HS-27A (cell line): ENCODE measurements at regions not wholly inside any gene's neighbourhood (a gene's known extent, or its start where the extent isn't known, plus 50 kb on each side); places are given as distances from the start of the nearest gene placed in this dataset.
A peak's percentile ranks its signal among the peaks of the same experiment; 100 is the strongest.
"Not testable (repeated sequence)": the region's sequence is repeated elsewhere in the genome, so short reads cannot be mapped to it uniquely, and the experiment has no call there.

Experiments
- DNase-seq: peaks from one replicate; pipeline ENCODE4 v3.0.0-alpha.2; 2012; ENCODE audit warnings: low read depth, missing footprints

DNA sequence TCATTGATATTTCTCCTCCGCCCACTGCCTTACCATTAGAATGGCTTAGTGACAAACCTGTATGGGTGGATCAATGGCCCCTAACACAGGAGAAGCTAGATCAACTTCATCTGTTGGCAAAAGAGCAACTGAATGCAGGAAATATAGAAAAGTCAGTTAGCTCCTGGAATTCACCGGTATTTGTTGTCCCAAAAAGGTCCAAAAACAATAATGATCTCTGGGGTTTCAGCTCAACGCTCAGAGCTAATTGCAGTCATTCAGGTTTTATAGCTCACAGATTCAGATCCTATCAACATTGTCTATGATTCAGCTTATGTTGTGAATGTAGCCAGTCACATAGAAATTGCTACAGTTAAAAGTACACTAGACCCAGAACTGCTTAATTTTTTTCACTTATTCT is 124.0 kb upstream of the ZCCHC13 start:
- no peak for DNase-seq

DNA sequence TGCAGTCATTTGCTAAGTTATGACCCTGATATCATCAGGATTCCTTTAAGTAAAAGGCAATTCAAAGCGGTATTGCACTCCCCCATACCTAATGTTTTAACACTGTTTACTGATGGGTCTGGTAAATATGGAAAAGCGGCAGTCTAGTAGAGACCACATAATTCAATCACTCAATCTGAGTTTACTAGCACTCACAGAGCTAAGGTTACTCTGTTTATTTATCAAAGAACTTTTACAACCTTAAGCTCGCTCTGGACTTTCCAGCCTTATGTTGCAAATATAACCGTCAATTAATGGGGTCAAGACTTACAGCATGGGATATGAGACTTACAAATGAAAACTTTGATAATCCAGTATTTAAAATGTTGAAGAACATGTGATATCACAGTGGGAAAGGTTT is 124.5 kb upstream of the ZCCHC13 start:
- no peak for DNase-seq

DNA sequence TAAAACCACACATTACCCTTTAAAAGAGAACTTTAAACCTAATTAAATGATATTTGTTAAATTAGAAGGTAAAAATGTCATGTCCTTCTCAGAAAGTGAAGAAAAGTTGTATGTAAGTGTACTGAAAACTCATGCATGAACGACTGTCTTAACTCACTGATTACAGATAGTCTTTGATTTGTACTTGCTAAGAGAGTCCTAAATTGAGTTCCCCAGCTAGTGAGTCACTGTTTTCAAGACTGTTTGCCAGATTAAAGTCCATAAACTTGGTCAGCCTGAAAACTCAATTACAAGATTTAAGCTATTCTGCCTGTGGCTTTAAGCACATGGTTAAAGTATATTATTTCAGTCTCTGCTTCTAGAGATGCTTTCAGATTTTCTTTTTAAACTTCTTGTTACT is 124.9 kb upstream of the ZCCHC13 start:
- DNase-seq = no peak

DNA sequence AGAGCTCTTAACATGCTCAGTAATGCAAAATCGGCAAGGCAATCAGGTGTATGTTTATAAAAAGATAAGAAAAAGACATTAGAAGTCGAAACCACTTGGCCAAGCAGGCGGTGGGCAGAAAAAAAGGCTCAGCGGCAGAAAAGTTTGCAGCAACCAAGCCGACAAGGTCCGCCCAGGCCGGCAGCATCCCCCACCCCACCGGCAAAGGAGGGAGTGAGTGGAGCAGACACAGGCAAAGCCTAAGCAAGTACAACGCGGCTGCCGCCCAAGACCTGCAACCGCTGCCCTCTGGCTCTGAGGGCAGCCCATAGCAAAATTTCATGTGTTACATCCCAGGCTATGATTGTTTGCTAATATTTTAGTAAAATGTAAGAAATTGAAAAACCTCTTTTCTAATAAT is 125.4 kb upstream of the ZCCHC13 start:
- no peak for DNase-seq

DNA sequence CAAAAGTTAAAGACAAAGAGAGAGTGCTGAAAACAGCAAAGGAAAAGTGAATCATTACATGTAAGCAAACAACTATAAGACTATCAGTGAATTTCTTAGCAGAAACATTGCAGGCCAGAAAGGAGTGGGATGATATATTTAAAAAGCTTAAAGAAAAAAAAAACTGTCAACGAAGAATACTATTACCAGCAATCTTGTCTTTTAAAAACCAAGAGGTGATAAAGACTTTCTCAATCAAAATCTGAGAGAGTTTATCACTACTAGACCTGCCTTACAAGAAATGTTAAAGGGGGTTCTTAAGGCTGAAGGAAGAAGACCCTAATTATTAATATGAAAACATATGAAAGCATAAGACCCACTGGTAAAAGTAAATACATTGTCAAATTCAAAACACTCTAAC is 132.5 kb upstream of the ZCCHC13 start:
- no peak for DNase-seq

DNA sequence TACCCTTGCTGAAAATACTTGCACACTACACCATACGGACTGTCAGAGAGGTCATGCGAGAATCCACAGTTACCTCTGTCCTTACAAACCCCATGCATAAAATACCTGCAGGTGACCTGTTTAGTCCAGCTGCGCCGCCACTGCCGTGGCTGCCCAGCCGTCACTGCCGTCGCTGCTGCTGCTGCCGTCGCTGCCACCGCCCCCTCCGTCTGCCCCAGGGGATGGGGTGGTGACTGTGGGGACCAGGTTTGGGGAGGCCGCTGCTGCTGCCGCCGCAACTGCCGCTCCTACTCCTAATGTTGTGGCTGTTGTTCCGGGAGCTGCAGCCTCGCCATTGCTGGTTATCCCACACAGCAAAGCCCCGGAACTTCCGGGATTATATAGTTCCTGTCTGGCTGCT is 141.8 kb upstream of the ZCCHC13 start:
- no peak for DNase-seq

DNA sequence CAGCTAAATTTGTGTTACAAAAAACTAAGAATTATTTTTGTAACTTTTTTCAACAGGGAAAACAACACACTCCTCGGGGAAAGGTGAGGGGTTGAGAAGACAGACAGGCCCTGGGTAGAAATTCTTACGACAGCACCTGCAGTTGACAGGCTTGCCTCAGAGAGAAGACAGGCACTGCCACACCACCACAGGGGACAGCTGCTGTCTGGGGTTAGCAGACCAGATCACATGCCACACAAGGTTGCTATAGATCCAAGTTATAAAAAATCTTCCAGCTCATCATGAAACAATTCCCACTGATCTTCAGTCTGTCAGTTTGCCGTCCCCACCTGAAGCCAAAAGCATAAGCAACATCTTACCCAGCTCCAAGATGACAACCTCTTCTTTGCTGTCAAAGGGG is 143.2 kb upstream of the ZCCHC13 start:
- DNase-seq = no peak

DNA sequence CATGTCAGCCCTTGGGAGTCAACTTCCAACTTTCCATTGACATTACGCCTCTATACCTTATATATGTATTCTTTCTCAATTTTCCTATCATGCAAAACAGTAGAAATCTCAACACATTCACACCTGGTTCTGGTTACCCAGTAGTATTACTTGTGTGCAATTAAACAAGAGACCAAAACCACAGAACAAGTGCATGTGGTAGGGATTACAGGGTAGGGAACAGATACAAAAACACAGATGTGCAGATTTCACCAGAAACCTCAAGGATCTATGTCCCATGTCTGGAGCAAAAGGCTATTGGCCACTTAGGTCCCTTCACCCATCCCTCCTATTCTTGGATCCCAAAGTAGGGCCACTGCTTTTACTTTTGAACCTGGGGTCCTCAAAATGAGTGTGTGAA is 143.6 kb upstream of the ZCCHC13 start:
- no peak for DNase-seq

DNA sequence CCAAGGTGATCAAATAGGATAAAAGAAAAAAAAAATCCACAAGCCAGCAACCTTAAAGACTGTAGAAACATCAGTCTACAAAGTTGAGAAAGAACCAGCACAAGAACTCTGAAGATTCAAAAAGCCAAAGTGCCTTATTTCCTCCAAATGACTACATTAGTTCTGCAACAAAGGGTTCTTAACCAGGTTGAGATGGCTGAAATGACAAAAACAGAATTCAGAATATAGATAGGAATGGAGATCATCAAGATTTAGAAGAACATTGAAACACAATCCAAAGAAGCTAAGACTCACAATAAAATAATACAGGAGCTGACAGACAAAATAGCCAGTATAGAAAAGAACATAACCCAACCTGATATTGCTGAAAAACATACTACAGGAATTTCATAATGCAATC is 156.5 kb upstream of the ZCCHC13 start:
- DNase-seq = no peak

DNA sequence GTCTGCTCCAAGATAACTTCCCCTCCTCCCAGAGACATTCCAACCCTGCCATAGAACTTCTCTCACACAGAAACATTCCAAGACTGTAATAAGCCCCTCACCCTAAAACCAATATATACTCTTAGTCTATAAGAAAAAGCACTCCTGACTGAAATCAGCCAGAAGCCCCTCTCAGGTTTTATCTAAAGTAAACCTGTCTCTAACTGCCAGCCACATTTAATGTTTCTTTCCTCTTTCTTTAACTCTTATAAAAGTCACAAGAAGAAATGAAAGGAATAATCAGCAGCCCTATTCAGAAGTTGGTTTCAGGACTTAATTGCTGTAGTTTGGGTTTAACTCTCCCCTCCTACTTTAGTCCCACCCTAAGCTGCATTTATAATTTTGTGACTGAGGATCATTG is 165.0 kb upstream of the ZCCHC13 start:
- no peak for DNase-seq

DNA sequence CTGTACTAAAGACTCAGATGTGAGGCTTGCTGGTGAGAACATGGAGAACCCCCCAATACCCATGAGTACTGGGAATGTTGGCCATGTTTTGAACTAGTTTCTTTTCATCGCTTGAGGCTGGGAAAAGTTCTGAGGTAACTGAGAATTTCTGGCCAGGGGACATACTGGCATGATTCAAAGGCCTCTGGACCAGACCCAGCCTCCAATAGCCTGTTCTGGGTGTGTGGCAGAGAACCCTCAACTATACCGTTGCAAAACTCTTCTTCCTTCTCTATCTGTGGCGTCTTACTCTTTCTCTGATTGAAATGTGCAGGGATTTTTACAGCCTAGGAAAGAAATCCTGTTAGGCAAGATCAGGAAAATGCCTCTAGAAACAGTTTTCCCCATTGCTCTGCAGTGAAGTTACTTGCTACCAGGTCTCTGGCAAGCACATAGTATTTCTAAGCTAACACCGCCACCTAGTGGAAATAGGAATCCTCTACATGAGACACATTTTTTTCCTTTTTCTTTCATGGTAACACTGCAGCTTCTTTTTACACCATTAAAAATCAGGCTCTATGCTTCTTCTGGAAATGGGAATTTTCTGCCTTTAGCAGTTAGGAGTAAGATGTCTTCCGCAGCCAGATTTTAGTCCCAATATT is 170.7 kb upstream of the ZCCHC13 start:
- DNase-seq = no peak

DNA sequence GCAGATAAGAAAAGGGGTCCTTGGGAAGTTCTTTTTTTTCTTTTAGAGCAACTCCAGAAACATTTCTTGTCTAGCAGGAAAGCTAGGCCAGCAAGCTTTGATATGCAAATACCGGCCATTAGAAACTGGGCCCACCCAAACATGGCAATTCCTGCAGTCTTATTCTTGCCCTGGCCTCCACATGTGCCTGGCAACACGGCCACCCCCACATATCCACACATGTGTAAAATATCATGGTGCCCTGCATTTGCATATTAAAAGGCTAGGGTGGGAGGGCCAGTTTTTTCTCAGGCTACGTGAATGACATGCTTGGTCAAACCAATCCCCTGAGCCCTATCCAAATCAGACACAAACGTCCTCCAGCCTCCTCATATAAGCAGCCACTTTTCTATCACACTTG is 171.7 kb upstream of the ZCCHC13 start:
- DNase-seq = no peak

DNA sequence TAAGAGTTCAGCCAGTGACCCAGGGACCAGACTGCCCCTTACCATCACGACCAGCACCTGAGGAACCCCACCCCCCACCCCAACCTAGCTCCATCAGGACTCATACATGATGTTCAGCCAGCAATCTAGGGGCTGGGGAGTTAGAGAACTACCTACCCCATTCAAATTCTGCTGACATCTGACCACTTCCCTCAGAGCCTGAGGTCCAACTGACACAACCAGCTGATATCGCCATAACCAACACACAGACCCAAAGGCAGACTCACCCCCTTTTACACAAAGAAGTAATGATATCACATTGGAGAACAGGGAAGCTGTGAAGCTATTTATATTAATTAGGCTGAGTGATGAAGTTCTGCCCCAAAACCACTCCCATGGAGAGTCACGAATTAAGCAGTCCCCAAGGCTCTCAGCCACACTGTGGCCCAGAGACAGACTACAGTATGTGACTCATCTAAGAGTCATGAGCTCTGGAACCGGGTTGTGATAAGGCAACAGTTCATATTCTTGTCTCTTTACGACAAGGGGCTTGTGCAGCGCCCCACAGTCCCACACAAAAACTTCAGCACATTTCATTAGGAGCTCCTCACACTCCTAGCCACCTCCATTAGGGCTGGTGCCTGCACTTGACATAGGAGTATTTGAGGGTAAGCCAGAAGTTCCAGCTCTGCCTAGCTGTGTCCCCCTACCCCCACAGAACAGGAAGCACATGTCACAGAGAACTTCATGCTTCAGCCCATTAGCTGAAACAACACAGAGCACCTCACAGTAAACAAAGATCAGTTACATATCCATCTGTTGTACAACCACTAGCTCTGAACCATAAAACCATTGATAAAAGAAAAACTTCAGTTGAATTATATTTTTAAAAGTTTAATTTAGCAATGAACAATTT is 184.7 kb upstream of the ZCCHC13 start:
- peak; percentile 29 for DNase-seq

DNA sequence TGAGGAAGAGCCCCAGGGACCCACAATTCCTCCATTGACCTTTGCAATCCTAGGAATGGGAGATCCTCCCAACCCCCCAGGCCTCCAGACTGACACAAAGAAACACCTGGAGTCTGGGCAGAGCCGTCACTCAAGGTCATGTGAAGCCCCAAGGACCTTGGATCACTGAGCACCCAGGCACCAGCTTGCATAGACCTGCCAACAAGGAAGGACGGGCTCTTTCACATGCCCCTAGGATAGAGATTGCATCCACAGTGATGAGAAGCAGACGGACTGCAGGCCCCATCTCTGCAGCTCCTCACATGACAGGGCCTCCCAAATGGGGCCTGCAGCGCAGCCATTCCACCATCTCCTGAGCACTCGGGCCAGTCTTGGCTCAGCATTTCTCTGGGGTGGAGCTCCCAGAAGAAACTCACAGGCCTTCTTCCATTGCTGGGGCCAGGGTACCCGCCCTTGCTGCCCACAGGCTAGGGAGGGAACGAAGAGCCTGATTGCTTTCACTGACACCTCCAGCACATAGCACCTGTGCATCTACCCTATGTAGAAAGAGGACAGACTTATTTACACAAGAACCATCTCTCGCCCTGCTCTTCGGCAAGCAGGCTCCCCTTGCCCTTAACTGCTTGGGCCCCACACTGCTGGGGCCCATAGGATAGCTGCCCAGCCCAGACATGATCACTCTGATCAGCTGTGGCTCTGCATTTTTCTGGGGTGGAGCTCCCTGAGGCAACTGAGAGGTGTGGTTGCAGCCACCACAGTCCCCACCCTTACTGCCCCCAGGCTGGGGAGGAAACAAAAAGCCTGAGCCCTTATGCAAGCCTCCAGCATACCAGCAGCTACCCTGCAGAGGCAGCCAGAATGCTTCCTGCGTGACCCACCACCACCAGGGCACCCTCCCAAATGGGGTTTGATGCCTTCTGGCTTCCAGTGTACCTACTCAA is 185.7 kb upstream of the ZCCHC13 start:
- no peak for DNase-seq

DNA sequence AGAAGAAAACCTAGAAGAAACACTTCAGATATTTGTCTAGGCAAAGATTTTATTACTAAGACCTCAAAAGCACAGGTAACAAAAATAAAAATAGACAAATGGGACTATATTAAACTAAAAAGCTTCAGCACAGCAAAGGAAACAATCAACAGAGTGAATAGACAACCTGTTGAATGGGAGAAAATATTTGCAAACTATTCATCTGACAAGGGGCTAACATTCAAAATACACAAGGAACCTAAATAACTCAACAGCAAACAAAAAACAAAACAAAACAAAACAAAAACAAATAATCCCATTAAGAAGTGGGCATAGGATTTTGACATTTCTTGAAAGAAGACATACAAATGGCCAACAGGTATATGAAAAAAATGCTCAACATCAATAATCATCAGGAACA is 192.7 kb upstream of the ZCCHC13 start:
- no peak for DNase-seq

DNA sequence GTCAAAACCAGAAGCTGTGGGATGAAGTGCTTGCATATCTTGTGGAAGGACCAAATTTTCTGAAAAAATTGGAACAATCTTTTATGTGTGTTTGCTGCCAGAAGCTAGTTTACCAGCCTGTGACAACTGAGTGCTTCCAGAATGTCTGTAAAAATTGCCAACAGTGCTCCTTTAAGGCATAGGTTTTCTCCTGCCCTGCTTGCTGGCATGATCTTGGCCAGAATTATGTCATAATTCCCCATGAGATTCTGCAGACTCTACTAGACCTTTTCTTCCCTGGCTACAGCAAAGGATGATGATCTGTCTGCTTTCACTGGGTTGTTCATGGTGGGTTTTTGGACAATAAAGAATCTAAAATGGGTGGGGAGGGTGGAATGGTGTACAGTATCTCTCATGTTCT is 196.3 kb upstream of the ZCCHC13 start:
- no peak for DNase-seq

DNA sequence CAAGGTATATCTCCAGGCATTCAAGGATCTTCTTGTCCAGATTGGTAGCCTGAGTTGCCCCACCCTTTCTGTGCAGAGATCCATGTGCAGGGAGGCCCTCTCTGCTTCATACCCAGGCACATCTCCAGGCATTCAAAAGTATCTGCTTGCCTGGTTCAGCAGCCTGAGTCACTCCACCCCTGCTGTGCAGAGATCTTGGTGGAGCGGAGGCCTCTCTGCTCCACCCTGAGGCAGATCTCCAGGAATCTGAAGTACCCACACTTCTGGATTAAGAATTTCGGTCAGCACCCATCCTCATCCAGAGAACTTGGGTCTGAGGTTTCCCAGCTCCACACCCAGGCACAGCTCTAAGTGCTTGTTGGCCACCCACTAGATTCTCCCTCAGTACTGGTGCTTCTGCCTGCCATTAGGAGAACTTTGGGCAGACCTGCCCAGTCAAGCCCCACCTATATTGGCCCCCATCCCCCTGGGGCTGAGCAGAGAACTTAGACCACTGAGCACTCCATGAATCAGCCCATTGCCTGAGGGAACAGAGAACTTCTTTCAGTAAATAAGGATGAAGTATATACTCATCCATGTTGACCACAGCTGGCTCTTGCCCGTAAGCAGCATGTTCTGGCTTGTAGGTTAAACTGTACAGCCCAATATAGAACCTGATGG is 199.5 kb upstream of the ZCCHC13 start:
- no peak for DNase-seq

DNA sequence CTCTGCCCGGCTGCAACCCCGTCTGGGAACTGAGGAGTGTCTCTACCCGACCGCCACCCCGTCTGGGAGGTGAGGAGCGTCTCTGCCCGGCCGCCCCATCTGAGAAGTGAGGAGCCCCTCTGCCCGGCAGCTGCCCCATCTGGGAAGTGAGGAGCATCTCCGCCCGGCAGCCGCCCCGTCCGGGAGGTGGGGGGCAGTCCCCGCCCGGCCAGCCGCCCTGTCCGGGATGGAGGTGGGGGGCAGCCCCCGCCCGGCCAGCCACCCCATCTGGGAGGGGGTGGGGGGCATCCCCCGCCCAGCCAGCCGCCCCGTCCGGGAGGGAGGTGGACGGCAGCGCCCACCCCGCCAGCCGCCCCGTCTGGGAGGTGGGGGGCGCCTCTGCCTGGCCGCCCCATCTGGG is 205.6 kb upstream of the ZCCHC13 start:
- DNase-seq = not testable (repeated sequence)

DNA sequence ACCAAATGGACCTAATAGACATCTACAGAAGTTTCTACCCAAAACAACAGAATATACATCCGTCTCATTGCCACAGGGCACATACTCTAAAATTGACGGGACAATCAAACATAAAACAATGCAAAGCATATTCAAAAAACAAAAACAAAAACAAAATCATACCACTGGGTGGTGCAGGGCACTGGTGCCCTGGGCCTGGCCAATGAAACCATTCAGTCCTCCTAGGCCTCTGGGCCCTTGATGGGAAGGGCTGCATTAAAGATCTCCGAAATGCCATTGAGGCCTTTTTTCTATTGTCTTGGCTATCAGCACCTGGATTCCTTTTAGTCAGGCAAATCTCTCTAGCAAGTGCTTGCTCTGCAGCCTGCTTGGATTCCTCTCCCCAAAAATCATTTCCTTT is 213.9 kb upstream of the ZCCHC13 start:
- DNase-seq = no peak

DNA sequence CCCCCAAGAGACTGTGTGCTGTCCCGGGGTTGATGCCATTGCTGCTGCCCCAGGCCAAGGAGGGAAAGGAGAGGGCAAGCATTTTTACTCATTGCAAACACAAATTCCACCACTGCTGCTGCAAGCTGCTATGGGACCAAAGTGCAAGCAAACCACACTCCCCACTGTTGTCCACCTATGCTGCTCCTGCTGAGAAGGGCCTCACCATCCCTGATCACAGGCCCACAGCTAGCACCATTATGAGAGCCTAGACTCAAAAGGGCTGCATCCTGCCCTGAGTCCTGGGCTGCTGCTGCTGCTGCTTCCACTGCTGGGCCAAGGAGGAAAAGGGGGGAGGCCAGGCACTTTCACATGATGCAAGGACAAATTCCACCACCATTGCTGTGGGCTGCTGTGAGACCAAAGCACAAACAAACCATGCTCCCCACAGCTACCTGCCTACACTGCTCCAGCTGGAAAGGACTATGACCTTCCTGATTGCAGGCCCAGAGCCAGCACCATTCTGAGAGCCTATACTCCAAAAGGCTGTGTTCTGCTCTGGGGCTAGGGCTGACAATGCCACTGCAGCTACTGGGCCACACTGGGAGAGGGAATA is 218.2 kb upstream of the ZCCHC13 start:
- no peak for DNase-seq

DNA sequence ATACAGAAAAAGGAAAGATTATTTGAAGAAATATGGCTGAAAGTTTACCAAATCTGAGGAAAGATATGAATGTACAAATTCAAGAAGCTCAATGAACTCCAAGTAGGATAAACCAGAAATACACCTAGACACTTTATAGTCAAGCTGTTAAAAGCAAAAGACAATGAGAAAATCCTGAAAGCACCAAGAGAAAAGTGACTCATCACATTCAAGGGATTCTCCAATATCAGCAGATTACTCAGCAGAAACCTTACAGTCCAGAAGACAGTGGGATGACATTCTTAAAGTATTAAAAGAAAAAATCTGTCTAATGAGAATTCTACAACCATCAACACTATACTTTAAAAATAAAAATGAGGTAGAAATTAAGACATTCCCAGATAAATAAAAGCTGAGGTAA is 223.8 kb upstream of the ZCCHC13 start:
- no peak for DNase-seq
